Endothelial cell (in vitro differentiated cells): ENCODE measurements at regions not wholly inside any gene's neighbourhood (a gene's known extent, or its start where the extent isn't known, plus 50 kb on each side); places are given as distances from the start of the nearest gene placed in this dataset.

Experiments used
- DNase-seq: peaks from one replicate; pipeline ENCODE4 v3.0.0; 2021; ENCODE audit warnings: low spot score
- H3K27ac Mint-ChIP-seq: one replicate; pipeline ENCODE4 v1.8.0; 2021; ENCODE audit warnings: mixed read lengths, inconsistent platforms; ENCODE audit not compliant: unreplicated experiment
- H3K27me3 Mint-ChIP-seq: one replicate; pipeline ENCODE4 v1.8.0; 2021; ENCODE audit warnings: mild to moderate bottlenecking, moderate library complexity, mixed read lengths, inconsistent platforms; ENCODE audit not compliant: unreplicated experiment
- H3K36me3 Mint-ChIP-seq: one replicate; pipeline ENCODE4 v1.8.0; 2021; ENCODE audit warnings: mild to moderate bottlenecking, low read depth, mixed read lengths, inconsistent platforms; ENCODE audit not compliant: unreplicated experiment
- H3K4me1 Mint-ChIP-seq: one replicate; pipeline ENCODE4 v1.8.0; 2021; ENCODE audit warnings: mild to moderate bottlenecking, mixed read lengths, inconsistent platforms; ENCODE audit not compliant: unreplicated experiment
- H3K4me3 Mint-ChIP-seq: one replicate; pipeline ENCODE4 v1.8.0; 2021; ENCODE audit warnings: mild to moderate bottlenecking, mixed read lengths, inconsistent platforms; ENCODE audit not compliant: unreplicated experiment
- H3K9me3 Mint-ChIP-seq: one replicate; pipeline ENCODE4 v1.8.0; 2021; ENCODE audit warnings: mixed read lengths, inconsistent platforms; ENCODE audit not compliant: unreplicated experiment
- TF ChIP-seq, protein P1 (sequence below): fragments of 200-600 bp; sonication (generic); IDR thresholded peaks from one replicate; pipeline ENCODE4 v1.5.0; 2021; ENCODE audit warnings: antibody characterized with exemption; ENCODE audit not compliant: unreplicated experiment

DNA sequence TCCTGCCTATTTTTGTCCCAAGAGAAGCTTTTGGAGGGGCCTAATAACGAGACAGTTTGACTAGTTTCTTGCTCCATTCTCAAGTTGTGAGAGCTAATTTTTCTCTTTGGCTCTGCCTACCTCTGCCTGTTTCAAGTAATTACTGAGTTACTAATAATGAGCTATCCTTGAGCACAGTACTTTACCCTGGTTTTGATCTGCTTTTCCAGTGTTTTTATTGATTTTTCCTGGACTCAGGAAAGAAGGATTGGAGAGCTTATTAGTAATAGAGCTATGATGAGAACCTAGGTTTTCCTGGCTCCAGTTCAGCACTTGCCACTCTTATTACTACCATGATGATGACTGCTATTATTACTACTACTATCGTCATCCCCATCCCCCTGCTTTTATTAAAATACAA is 106.7 kb downstream of the HS3ST3B1 start:
- H3K4me3 Mint-ChIP-seq: no peak overlapping the region
- no peaks in the 10 kb centered on the region for H3K9me3 Mint-ChIP-seq
- no peak overlapping the region for H3K27ac Mint-ChIP-seq
- no peak for DNase-seq
- no peaks in the 10 kb centered on the region for H3K27me3 Mint-ChIP-seq
- H3K36me3 Mint-ChIP-seq: peaks cover 7% of the 10 kb centered on the region
- no peaks in the 10 kb centered on the region for H3K4me1 Mint-ChIP-seq
- TF ChIP-seq, protein P1, sequence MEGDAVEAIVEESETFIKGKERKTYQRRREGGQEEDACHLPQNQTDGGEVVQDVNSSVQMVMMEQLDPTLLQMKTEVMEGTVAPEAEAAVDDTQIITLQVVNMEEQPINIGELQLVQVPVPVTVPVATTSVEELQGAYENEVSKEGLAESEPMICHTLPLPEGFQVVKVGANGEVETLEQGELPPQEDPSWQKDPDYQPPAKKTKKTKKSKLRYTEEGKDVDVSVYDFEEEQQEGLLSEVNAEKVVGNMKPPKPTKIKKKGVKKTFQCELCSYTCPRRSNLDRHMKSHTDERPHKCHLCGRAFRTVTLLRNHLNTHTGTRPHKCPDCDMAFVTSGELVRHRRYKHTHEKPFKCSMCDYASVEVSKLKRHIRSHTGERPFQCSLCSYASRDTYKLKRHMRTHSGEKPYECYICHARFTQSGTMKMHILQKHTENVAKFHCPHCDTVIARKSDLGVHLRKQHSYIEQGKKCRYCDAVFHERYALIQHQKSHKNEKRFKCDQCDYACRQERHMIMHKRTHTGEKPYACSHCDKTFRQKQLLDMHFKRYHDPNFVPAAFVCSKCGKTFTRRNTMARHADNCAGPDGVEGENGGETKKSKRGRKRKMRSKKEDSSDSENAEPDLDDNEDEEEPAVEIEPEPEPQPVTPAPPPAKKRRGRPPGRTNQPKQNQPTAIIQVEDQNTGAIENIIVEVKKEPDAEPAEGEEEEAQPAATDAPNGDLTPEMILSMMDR: no peak

DNA sequence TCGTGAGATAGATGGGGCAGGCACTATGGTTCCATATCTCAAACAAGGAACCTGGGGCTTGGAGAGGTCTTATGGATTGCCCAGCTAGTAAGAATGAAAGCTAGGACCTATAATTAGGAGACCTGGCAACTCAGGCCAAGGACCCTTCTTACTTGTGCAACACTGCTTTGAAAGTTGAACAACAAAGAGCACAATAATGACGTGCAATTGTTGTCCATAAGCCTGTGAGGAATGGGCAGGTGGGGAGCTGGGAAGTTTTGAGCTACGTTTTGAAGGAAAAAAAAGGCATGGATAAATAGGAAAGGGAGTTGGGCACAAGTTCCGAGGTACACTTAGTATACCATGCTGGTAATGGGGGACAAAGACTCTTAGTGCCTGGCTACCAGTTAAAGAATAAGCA is 104.3 kb downstream of the HS3ST3B1 start:
- H3K27me3 Mint-ChIP-seq: no peaks in the 10 kb centered on the region

More for the DNA sequence above, 104.3 kb downstream of the HS3ST3B1 start:
- DNase-seq: no peak
- TF ChIP-seq, protein P1: no peak
- Mint-ChIP-seq H3K27ac (no peak overlapping the region), H3K4me3 (no peak overlapping the region), H3K9me3 (no peaks in the 10 kb centered on the region), H3K4me1 (no peaks in the 10 kb centered on the region), H3K36me3 (peaks cover 7% of the 10 kb centered on the region)
